ENCODE measurements at regions not wholly inside any gene's neighbourhood (a gene's known extent, or its start where the extent isn't known, plus 50 kb on each side); places are given as distances from the start of the nearest gene placed in this dataset.

DNA sequence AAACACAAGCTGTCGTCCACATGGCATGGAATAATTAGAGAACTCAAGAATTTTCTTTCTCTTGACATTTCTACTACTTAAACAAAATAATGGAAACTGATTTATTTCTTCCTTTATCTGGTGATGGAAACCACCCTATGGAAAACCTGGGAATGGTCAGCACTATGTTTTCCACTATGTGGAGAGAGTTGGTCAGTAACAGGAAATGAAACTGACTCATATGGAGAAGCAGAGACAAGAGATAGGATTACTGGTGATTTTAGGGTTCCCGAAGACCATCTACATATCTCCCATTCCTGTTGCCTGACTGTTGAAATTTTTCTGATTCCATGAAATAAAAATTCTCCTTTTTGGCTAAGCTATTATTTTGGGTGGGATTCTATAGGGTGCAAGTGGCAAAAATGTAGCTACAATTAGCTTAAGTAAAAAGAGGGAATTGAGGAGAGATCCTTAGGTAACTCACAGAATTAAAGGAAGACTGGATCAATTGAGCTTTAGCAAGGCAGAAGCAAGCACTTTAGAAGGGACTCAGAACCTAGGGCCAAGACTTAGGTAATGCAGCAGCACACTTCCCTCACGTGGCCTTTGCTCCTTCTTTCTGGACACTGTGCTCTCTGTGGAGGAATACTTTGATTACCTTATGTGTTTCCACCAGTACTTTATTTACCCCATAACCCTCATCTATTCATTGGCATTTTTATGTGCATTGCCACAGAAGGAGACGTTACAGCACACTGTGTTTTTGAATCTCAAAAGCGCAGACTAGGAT, 89.6 kb downstream of the LEPR start:
- TF ChIP-seq, protein P1, sequence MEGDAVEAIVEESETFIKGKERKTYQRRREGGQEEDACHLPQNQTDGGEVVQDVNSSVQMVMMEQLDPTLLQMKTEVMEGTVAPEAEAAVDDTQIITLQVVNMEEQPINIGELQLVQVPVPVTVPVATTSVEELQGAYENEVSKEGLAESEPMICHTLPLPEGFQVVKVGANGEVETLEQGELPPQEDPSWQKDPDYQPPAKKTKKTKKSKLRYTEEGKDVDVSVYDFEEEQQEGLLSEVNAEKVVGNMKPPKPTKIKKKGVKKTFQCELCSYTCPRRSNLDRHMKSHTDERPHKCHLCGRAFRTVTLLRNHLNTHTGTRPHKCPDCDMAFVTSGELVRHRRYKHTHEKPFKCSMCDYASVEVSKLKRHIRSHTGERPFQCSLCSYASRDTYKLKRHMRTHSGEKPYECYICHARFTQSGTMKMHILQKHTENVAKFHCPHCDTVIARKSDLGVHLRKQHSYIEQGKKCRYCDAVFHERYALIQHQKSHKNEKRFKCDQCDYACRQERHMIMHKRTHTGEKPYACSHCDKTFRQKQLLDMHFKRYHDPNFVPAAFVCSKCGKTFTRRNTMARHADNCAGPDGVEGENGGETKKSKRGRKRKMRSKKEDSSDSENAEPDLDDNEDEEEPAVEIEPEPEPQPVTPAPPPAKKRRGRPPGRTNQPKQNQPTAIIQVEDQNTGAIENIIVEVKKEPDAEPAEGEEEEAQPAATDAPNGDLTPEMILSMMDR (IDR thresholded peaks at IDR 0.05; ENCODE audit: extremely low read depth, insufficient read depth, missing control alignments) = no peak
- in situ Hi-C loops (cut with MboI; ENCODE audit: low pct_unique_long_range_greater_than_20kb, low sequenced_read_pairs, unreplicated experiment) = no loop called here
- DNase-seq (ENCODE audit: low spot score) = no peak

DNA sequence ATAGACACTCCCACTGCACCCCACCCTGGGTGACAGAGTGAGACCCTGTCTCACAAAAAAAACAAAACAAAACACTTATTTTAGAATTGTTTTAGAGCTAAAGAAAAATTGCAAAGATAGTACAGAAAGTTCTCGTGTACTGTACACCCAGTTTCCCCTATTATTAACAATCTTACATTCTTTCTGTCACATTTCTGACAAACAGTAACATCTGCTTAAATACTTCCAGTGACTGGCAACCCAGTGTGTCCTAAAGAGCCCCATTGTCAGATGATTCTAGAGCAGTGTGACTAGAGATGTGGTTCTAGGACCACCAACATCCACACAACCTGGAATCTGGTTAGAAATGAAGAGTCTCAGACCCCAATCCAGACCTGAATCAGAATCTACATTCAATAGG, 90.5 kb downstream of the LEPR start:
- DNase-seq (ENCODE audit: low spot score) = no peak
- in situ Hi-C loops (cut with MboI; ENCODE audit: low pct_unique_long_range_greater_than_20kb, low sequenced_read_pairs, unreplicated experiment) = no loop called here
- TF ChIP-seq, protein P1 (IDR thresholded peaks at IDR 0.05; ENCODE audit: extremely low read depth, insufficient read depth, missing control alignments) = no peak

- in situ Hi-C loops (cut with MboI; ENCODE audit: low pct_unique_long_range_greater_than_20kb, low sequenced_read_pairs, unreplicated experiment) = no loop called here
- no peak for DNase-seq (ENCODE audit: low spot score)
- TF ChIP-seq, protein P1 (IDR thresholded peaks at IDR 0.05; ENCODE audit: extremely low read depth, insufficient read depth, missing control alignments) = no peak
These were observed 91.9 kb downstream of the LEPR start for GRCh38 chr1:65512383-65512782.

- no peak for DNase-seq (ENCODE audit: low spot score)
- TF ChIP-seq, protein P1 (IDR thresholded peaks at IDR 0.05; ENCODE audit: extremely low read depth, insufficient read depth, missing control alignments) = no peak
- in situ Hi-C loops (cut with MboI; ENCODE audit: low pct_unique_long_range_greater_than_20kb, low sequenced_read_pairs, unreplicated experiment) = no loop called here
These were observed 92.7 kb downstream of the LEPR start for GRCh38 chr1:65512967-65513780.

DNA sequence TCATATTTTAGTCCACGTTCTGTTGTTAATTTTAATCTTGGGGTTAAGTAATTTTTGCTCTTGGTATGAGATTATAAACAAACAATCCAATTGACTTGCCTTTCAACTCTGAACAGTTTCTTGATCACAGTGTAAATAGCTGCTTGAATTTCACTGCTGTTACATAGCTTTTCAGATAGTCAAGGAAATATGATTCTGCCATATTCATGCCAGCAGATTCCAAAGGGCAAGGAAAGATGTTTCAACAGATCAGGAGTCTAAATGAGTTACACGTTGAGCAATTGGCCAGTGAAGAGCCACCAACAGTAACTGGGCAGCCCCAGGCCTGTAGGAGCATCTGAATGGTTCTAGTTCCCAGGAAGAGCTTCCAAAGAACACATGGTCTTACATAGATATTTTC, 93.6 kb downstream of the LEPR start:
- in situ Hi-C loops (cut with MboI; ENCODE audit: low pct_unique_long_range_greater_than_20kb, low sequenced_read_pairs, unreplicated experiment) = no loop called here
- TF ChIP-seq, protein P1 (IDR thresholded peaks at IDR 0.05; ENCODE audit: extremely low read depth, insufficient read depth, missing control alignments) = no peak
- no peak for DNase-seq (ENCODE audit: low spot score)

GRCh38 chr1:65524931-65525265, 104.4 kb downstream of the LEPR start:
- TF ChIP-seq, protein P1 (IDR thresholded peaks at IDR 0.05; ENCODE audit: extremely low read depth, insufficient read depth, missing control alignments) = no peak
- in situ Hi-C loops (cut with MboI; ENCODE audit: low pct_unique_long_range_greater_than_20kb, low sequenced_read_pairs, unreplicated experiment) = no loop called here
- peak; percentile 9 for DNase-seq (ENCODE audit: low spot score)
